ENCODE measurements at regions not wholly inside any gene's neighbourhood (a gene's known extent, or its start where the extent isn't known, plus 50 kb on each side); places are given as distances from the start of the nearest gene placed in this dataset.
"Not testable (repeated sequence)": the region's sequence is repeated elsewhere in the genome, so short reads cannot be mapped to it uniquely, and the experiment has no call there.

DNA sequence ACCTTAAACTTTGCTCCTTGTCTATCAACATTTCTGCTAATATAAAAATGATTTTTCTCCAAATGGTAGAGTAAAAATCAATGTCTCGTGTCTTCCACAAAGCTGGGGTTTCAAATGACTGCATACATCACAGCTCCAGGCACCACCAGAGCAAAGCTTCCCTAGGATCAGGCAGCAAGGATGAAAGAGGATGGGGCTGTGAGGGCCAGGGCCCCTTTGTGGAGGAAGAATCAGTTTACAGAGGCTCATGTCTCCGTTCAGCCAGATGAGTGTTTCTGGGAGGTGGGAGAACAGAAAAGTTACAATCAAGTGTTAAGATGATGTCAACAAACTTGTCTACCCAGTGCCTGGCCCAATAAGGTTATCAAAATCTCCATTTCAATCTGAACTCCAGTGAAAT lies 105.5 kb downstream of the BDH1 start:
- Histone ChIP-seq H2BK120ac (ENCODE audit: low read depth, low read length, poor library complexity, severe bottlenecking) (no peak overlapping the region), H3K4me2 (ENCODE audit: insufficient read depth, insufficient read length, low read length) (no peak overlapping the region), H2BK20ac (ENCODE audit: low read depth, low read length, poor library complexity, severe bottlenecking) (no peak overlapping the region), H2AK5ac (ENCODE audit: insufficient read length, low read length) (no peak overlapping the region), H3K79me1 (ENCODE audit: insufficient read depth, low read depth, low read length, poor library complexity, severe bottlenecking) (no peaks in the 10 kb centered on the region), H3K23me2 (ENCODE audit: insufficient read length, low read depth, low read length, poor library complexity, severe bottlenecking) (no peaks in the 10 kb centered on the region), H4K8ac (replicated peaks; ENCODE audit: insufficient read length, low read depth, low read length) (no peak overlapping the region), H3K27me3 (ENCODE audit: insufficient read depth, low read length) (no peaks in the 10 kb centered on the region), H2BK12ac (ENCODE audit: insufficient read length, low read depth, low read length) (no peak overlapping the region), H3K9me3 (ENCODE audit: control insufficient read depth, low read depth, low read length) (no peaks in the 10 kb centered on the region), H2BK15ac (ENCODE audit: low read depth, low read length) (no peak overlapping the region), H3K9ac (ENCODE audit: extremely low read depth, insufficient read length, low read length) (no peak overlapping the region), H3K23ac (ENCODE audit: insufficient read length, low read depth, low read length) (no peak overlapping the region), H2BK5ac (ENCODE audit: insufficient read length, low read length) (no peak overlapping the region), H3K4me1 (ENCODE audit: insufficient read depth, low read length) (no peaks in the 10 kb centered on the region), H3K14ac (ENCODE audit: insufficient read depth, low read length) (no peak overlapping the region), H3K27ac (ENCODE audit: insufficient read length, low read depth, low read length) (no peak overlapping the region), H3K4ac (ENCODE audit: low read depth, low read length) (no peak overlapping the region), H4K91ac (ENCODE audit: insufficient read length, low read depth, low read length) (no peak overlapping the region), H3T11ph (ENCODE audit: low read length) (no peak overlapping the region), H3K18ac (ENCODE audit: insufficient read length, low read depth, low read length) (no peak overlapping the region), H3K79me2 (ENCODE audit: insufficient read depth, low read length) (no peaks in the 10 kb centered on the region), H2AFZ (ENCODE audit: low read length) (no peak overlapping the region), H4K20me1 (ENCODE audit: control insufficient read depth, insufficient read depth, insufficient read length) (no peaks in the 10 kb centered on the region), H4K5ac (ENCODE audit: insufficient read length, low read depth, low read length) (no peak overlapping the region), H3K56ac (ENCODE audit: insufficient read length, low read depth, low read length) (no peak overlapping the region)
- Mint-ChIP-seq H3K4me1 (peaks cover 19 to 20% of the 10 kb centered on the region in 2 experiments), H3K9me3 (no peaks in the 10 kb centered on the region; a peak in 1 of 5 replicates), H3K4me3 (no peak overlapping the region), H3K36me3 (ENCODE audit: insufficient read depth in 1 of 3, low read depth in 3 of 3) (no peaks in the 10 kb centered on the region), H3K27ac (no peak overlapping the region; a peak in 2 of 7 replicates), H3K27me3 (ENCODE audit: low read depth) (peaks cover 24% of the 10 kb centered on the region)
- WGBS (ENCODE audit: extremely low coverage, insufficient read length, low lambda C conversion rate), result no CpG with 5 or more reads among the region's 2 CpGs
- TF ChIP-seq, protein P1, sequence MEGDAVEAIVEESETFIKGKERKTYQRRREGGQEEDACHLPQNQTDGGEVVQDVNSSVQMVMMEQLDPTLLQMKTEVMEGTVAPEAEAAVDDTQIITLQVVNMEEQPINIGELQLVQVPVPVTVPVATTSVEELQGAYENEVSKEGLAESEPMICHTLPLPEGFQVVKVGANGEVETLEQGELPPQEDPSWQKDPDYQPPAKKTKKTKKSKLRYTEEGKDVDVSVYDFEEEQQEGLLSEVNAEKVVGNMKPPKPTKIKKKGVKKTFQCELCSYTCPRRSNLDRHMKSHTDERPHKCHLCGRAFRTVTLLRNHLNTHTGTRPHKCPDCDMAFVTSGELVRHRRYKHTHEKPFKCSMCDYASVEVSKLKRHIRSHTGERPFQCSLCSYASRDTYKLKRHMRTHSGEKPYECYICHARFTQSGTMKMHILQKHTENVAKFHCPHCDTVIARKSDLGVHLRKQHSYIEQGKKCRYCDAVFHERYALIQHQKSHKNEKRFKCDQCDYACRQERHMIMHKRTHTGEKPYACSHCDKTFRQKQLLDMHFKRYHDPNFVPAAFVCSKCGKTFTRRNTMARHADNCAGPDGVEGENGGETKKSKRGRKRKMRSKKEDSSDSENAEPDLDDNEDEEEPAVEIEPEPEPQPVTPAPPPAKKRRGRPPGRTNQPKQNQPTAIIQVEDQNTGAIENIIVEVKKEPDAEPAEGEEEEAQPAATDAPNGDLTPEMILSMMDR (conservative IDR thresholded peaks at IDR 0.05), result no peak
- no peak for DNase-seq

DNA sequence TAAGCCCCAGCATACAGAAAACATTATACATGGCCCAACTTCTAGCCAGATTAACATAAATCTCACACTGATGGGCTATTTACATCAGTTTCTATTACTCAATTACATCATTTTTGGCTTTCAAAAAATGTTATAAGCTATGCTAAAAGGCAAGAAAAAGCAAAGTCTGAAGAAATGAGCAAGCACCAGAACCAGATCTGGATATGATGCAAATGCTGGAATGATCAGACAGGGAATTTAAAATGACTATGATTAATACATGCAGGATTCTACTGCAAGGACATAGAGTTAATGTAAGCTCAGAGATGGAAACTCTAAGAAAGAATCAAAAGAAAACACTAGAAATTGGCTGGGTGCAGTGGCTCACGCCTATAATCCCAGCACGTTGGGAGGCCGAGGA lies 106.6 kb downstream of the BDH1 start:
- not testable (repeated sequence) for H2AK5ac ChIP-seq (ENCODE audit: insufficient read length, low read length); H3K9me3 ChIP-seq (ENCODE audit: control insufficient read depth, low read depth, low read length); H3K4me1 ChIP-seq (ENCODE audit: insufficient read depth, low read length); H3K9ac ChIP-seq (ENCODE audit: extremely low read depth, insufficient read length, low read length); H3K27ac Mint-ChIP-seq; H2BK15ac ChIP-seq (ENCODE audit: low read depth, low read length); H3K27me3 ChIP-seq (ENCODE audit: insufficient read depth, low read length); H3K79me2 ChIP-seq (ENCODE audit: insufficient read depth, low read length); H2BK12ac ChIP-seq (ENCODE audit: insufficient read length, low read depth, low read length); H2AFZ ChIP-seq (ENCODE audit: low read length); H2BK20ac ChIP-seq (ENCODE audit: low read depth, low read length, poor library complexity, severe bottlenecking); H3K14ac ChIP-seq (ENCODE audit: insufficient read depth, low read length); H3K56ac ChIP-seq (ENCODE audit: insufficient read length, low read depth, low read length); H2BK120ac ChIP-seq (ENCODE audit: low read depth, low read length, poor library complexity, severe bottlenecking); H3K4ac ChIP-seq (ENCODE audit: low read depth, low read length); H3T11ph ChIP-seq (ENCODE audit: low read length); H3K36me3 Mint-ChIP-seq (ENCODE audit: insufficient read depth in 1 of 3, low read depth in 3 of 3); H3K23ac ChIP-seq (ENCODE audit: insufficient read length, low read depth, low read length); H2BK5ac ChIP-seq (ENCODE audit: insufficient read length, low read length); H3K4me3 Mint-ChIP-seq; H3K18ac ChIP-seq (ENCODE audit: insufficient read length, low read depth, low read length); H4K5ac ChIP-seq (ENCODE audit: insufficient read length, low read depth, low read length); H4K8ac ChIP-seq (replicated peaks; ENCODE audit: insufficient read length, low read depth, low read length); H4K20me1 ChIP-seq (ENCODE audit: control insufficient read depth, insufficient read depth, insufficient read length); DNase-seq; H3K23me2 ChIP-seq (ENCODE audit: insufficient read length, low read depth, low read length, poor library complexity, severe bottlenecking); H3K79me1 ChIP-seq (ENCODE audit: insufficient read depth, low read depth, low read length, poor library complexity, severe bottlenecking); H3K9me3 Mint-ChIP-seq; H3K27ac ChIP-seq (ENCODE audit: insufficient read length, low read depth, low read length); H3K4me2 ChIP-seq (ENCODE audit: insufficient read depth, insufficient read length, low read length); H4K91ac ChIP-seq (ENCODE audit: insufficient read length, low read depth, low read length)
- no CpG with 5 or more reads among the region's 3 CpGs for whole genome bisulfite sequencing (ENCODE audit: extremely low coverage, insufficient read length, low lambda C conversion rate)
- peaks cover 19% of the 10 kb centered on the region in 2 experiments for H3K4me1 Mint-ChIP-seq
- peaks cover 15% of the 10 kb centered on the region for H3K27me3 Mint-ChIP-seq (ENCODE audit: low read depth)

Data from H9 (cell line).